Iris pigment epithelial cell (primary cell): ENCODE measurements at regions not wholly inside any gene's neighbourhood (a gene's known extent, or its start where the extent isn't known, plus 50 kb on each side); places are given as distances from the start of the nearest gene placed in this dataset.
"Not testable (repeated sequence)": the region's sequence is repeated elsewhere in the genome, so short reads cannot be mapped to it uniquely, and the experiment has no call there.

Experiments used
- DNase-seq: peaks from one replicate; pipeline ENCODE4 v3.0.0-alpha.2; 2011; ENCODE audit warnings: low read depth

DNA sequence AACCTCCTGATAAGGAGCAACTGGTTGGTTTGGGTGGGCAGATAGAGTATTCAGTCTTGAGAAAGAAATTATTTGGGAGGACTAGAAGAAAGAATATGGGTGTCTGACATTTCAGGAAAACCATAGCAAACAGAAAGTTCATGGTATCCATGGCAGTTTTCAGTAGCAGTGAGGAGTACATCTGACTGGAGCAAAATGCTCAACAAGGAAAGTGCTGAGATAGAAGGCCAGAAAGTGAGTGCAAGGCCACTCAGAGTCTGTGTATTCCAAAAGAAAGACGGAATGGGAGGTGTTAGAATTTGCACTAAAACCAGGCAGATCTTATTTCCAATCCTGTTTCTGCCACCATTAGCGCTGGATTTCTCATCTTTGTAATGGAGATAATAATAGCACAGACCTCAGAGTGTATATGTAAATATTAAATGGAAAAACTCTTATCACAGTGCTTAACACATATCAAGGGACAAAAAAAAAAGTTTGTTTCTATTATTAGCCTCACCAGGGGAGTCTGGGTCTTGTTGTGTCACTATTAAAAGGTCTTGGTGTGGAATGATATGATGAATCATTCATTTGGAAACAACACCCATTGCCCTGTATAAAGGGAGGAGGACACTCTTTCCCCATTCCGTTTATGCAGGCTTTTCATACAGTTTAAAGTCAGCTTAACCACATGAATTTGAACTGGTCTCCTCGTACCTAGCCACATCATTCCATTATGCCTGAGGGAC, 349.8 kb downstream of the IPO8 start:
- DNase-seq: no peak

DNA sequence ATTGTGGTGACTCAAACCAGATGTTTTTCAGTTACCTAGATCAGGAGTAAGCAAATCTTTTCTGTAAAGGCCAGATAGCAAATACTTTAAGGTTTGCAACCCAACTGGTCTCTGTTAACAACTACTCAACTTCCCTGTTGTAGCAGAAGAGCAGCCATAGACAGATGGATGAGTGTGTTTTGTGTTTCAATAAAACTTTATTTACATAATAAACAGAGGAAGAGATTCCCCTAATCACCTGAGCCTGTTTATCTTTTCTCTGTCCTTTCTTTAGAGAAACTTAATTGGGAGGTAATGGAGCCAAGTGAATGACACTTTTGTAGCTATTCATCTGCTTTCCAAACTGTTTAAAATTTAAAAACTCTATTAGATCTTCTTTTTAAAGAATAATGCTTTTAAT, 365.1 kb downstream of the IPO8 start:
- DNase-seq: no peak

DNA sequence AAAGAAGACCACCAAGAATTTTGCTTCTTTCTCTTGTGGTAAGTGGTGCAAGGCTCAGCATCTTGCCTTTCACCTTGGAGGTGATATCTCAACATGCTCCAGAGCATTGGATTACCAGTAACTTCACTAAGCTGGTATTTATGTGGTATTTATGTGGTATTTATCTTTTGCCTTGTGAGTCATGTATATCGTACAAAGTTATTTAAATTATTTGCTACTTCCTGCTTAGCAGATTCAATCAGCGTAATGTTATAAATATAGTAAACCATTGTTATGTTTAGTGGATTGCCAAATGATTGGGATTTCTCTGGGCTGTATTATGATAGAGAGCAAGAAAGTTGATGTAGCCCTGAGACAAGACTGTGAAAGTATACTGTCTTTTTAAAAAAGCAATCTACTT, 366.4 kb downstream of the IPO8 start:
- DNase-seq: peak; percentile 56

DNA sequence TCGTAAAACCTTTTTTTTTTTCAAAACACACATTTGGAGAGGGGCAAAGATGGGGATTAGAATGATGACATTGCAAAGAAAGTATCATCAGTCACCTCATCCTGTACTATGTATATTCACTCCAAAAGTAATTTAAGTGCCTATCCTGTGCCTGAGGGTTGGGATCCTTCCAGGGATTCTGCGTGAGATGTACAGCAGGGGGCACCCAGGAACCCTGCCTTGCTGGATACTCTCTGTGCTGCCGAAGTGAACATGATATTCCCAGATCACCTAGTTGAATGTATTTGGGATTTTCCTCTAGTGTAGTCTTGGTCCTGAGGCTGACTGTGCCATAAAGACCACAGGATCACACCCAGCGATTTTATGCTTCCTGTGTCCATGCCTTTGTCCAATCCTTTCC, 372.7 kb downstream of the IPO8 start:
- DNase-seq: no peak

DNA sequence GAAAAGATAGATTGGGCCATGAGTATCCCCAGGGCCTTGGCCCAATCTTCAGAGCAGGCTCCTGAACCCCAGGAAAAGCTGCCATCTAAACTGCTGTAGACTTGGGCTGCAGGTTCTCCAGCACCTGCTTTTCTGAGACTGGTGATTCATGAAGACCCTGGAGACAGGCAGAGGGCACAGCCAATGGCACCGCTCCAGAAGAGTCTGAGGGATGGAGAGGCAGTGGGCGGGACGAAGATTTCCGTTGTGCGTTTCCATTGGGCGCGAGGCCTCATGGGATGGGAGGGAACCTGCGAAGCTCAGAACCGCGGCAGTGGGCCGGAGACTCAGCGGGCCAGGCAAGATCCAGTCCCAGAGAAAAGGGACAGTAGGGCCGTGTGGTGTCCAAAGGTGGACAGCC, 375.1 kb downstream of the IPO8 start:
- DNase-seq: no peak

DNA sequence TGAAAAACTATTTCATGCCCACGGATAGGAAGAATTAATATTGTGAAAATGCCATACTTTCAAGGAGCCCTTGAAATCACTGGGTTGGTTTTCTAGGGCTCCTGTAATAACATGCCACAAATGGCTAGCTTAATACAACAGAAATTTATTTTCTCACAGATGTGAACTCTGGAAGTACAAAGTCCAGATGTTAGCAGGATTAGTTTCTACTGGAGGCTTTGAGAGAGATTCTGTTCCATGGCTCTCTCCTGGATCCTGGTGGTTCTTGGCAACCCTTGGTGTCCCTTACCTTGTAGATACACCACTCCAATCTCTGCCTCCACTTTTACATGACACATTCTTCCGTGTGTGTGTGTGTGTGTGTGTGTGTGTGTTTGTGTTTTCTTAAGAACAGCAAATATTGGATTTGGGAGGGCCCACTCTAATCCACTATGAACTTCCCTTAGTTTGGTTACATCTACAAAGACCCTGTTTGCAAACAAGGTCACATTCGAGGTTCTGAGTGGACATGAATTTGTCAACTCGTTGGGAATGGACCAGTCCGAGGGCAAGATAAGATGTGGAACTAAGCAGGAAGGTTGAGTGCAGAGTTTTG, 381.1 kb downstream of the IPO8 start:
- DNase-seq: no peak

DNA sequence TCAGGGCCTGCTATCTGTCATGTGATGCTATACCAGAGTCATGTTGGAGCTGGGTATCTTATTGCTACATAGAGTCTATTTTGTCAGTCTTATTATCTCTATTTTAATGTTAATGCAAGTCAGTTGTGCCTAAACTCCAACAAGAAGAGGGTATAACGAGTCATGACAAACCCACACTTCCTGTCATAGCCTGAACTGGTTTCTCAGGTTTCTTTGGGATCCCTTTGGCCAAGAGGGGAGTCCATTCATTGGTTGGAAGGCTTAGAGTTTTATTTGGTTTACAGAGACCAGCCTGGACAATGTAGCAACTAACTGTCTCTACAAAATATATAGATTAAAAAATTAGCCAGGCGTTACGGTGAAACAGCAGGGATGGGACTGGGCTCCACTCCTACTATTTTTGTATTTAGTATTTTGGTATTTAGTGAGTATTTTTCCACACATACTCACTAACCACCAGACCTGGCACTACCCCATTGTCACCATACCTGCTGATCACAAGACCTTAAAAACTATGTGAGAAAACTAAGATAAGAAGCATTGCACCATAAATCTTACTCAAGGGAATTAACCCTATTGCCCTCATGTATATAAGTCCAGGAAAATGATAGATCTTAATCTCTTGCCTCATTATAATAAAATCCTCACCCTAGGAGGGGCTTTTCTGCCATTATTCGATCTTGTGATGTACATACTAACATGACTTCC, 387.5 kb downstream of the IPO8 start:
- DNase-seq: no peak

DNA sequence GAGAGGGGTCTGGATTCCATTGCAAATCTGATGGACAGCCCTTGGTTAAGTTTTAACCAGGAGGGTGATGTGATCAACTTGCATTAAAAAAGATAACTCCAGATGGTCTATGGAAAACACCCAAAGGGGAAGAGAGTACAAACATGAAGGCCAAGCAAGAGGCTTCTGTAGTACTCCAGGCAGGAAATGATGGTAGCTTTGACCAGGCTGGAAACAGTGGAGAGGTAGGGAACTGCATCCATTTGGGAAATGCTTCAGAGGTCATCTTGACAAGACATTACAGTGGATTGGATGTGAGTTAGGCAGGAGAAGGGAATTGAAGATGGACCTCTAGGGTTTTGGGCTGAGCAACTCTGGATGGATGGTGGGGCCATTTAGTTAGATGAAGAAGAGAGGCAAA, 391.1 kb downstream of the IPO8 start:
- no peak for DNase-seq

DNA sequence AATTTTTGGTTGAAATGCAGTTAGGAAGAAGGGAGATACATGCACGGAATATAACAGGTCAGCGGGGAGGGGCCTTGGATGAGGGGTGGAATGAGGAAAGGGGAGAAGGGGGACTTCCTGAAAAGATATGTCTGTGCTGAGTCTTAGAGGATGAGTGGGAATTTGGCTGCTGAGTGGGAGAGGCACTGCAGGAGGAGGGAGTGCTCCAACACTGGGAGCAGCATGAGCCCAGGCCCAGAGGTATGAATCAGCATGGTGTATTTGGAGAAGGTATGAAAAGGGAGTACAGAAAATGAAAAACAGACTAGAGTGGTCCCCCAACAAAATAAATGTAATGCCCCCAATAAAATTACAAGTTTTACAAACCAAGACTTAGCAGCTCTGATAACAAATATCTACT, 394.4 kb downstream of the IPO8 start:
- DNase-seq: no peak

DNA sequence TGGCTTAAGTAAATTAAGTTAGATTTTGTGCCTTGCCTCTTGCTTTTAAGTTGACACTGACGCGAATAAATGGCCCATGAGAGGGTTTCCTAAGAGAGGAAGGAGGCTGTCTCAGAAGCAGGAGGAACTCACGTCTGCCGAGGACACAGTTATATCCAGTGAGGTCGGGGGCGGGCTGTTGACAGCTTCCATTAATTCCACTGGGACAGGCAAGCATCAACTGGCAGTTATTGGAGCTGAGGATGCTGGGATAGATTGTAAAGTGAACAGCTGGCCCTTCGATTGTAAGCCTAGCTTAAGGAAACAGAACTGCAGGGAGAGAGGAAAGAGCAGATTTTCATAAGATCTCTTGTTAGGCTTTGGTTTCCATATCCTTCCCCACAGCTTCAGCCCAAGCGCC, 399.2 kb downstream of the IPO8 start:
- DNase-seq: no peak

DNA sequence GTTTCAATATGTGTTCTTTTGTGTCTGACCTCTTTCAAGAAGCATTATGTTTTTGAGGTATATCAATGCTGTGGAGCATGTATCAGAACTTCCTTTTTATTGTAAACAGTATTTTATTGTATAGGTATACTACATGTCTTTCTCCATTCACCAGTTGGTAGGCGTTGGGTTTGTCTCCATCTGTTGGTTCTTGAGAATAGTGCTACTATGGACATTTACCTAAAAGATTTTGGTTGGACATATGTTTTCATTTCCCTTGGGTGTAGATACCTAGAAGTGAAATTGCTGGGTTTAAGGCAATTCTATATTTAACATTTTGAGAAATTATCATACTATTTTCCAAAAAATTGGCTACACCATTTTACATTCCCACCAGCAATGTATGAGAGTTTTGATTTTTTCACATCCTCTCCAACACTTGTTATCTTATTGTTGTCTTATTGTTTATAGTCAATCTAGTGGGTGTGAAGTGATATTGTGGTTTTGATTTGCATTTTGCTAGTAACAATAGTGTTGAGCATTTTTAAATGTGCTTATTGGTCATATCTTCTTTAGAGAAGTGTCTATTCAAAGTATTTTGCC, 409.2 kb downstream of the IPO8 start:
- peak; percentile 53 for DNase-seq

DNA sequence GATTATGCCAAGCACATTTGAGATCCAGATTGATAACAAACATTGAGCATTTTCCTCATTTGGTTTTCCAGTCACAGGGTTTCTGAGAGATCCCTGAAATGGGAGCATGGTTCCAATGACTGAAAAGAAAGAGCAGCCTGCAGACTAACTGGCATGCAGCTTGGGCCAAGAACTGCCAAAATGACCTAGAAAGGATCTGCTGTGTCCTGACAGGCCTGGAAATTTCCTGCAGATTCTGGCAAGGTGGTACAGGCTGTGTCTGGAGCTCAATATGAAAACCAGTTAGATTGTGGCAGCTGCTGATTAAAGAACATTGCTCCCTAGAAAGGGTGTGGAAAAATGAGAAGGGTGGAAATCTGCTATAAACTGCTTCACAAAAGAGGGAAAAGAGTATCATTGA, 417.3 kb downstream of the IPO8 start:
- DNase-seq: no peak

DNA sequence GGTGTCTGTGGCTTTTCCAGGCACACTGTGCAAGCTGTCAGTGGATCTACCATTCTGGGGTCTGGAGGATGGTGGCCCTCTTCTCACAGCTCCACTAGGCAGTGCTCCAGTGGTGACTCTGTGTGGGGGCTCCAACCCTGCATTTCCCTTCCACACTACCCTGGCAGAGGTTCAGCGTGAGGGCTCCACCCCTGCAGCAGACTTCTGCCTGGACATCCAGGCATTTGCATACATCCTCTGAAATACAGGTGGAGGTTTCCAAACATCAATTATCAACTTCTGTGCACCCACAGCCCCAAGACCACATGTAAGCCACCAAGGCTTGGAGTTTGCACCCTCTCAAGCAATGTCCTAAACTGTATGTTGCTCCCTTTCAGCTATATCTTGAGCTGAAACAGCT, 423.2 kb downstream of the IPO8 start:
- DNase-seq: not testable (repeated sequence)

DNA sequence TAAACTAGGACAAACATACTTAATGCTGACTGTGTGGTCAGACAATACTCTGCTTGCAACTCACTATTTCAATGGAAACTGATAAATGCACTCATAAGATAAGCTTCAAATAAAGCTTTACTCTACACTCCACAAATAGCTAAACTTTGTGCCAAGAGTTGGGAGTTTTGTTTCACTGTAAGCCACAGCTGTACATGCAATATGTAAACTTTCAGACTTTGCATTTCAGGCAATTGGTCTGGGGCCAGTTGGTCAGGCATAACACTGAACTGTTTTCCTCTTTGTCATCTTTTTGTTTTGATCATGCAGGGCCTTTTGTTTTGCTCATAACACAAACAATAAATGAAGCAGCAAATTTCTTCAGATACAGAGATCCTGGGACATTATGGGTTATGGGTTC, 426.2 kb downstream of the IPO8 start:
- no peak for DNase-seq

DNA sequence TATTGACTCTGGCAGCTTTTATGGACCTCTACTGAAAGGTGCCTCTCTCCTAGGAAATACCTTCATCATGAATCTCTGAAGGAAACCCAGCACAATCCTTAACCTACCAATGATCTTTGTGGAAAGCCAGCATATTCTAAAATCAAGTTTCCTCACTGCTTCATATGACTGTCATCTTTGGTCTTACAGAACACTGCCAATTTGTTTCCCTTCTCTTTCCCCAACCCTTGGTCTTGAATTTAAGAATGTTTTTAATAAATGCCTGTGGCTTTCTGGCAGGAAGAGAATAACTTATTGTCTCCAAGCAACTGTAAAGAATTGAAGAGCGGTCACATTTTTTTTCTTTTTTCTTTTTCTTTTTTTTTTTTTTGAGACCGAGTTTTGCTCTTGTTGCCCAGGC, 427.6 kb downstream of the IPO8 start:
- DNase-seq: no peak

DNA sequence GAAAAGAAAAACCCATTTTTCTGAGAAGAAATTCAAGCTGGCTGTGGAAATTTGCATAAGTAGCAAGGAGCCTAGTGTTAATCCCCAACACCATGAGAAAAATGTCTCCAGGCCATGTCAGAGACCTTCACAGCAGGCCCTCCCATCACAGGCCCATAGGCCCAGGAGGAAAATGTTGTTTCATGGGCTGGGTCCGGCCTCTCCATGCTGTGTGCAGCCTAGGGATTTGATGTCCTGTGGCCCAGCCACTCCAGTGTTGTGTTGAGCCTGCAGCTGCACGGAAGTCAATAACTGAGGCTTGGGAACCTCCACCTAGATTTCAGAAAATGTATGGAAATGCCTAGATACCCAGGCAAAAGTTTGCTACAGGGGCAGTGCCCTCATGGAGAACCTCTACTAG, 432.2 kb downstream of the IPO8 start:
- no peak for DNase-seq

DNA sequence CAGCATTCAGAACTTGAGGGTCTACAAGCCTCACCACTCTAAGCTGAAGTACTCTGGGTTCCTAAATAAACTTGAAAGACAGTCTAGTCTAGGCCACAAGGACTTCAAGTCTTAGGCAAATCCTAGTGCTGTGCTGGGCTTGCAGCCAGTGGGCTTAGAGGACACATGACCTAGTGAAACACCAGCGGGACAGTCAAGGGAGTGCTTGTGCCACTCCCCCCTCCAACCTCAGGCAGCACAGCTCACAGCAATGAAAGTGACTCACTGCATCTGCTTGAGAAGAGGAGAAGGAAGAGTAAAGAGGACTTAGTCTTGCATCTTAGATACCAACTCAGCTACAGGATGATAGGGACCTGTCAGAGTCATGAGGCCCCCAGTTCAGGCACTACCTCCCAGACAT, 438.1 kb downstream of the IPO8 start:
- DNase-seq: peak; percentile 1

DNA sequence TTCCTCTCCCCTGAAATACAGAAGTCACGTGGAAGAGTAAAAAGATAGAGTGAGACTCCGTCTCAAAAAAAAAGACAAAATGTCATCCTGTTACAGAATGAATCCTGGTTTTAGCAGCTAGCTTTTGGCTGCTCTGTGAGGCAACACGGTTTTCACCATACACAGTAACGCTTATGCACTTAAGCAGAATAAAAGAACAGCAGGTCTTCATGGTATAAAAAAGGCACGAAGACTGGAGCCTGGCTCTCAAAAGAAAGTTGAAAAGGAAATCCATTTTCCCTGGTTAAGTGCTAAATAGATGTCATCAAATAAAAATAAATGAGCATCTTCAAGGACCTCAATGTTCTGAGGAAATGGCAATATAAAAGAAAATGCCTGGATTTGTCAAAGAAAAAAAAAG, 444.1 kb downstream of the IPO8 start:
- DNase-seq: no peak

DNA sequence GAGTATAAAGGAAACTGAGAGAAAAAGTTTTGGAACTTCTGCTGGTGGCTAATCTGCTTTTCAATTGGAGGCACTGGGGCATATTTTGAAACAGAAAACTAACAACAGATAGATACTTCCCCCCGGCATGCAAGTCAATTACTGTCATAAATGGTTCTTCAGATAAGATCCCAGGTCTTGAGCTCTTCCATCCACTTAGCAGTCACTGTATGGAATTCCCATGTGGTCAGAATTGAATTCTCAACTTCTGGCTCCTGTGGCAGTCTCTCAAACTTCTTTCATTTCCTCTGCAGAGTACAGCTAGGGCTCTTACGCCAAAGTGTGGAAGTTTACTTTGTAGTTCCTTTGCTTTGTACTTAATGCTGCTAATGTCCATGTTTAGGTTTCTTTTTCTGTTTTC, 452.2 kb downstream of the IPO8 start:
- DNase-seq: no peak

DNA sequence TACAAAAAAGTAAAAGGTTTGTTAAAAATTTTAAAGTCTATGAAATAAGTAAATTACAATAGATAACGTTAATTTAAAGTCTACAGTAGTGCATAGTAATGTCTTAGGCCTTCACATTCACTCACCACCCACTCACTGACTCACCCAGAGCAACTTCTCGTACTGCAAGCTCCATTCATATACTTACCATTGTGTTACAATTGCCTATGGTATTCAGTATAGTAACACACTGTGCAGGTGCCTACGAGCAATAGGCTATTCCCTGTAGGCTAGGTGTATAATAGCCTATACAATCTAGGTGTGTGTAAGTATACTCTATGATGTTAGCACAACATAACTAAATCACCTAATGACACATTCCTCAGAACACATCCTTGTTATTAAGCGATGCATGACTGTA, 435.3 kb upstream of the TMTC1 start:
- peak; percentile 43 for DNase-seq

DNA sequence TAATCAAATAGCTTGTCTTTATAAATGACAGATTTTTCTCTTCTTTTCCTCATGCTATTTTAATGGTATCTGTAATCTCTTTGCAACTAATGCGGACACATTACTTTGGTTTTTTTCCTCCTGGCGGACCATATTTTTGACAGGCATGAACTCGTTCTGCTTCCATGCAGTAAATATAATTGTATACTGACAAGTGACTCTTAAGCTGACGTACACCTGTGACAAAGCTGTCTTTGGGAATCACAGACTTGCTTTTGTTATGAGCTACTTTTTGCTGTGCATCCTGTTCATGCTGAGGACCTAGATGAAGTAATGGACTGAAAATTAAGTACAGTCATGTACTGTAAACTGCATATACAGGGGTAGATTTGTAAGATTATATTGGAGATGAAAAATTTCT, 434.3 kb upstream of the TMTC1 start:
- DNase-seq: no peak

DNA sequence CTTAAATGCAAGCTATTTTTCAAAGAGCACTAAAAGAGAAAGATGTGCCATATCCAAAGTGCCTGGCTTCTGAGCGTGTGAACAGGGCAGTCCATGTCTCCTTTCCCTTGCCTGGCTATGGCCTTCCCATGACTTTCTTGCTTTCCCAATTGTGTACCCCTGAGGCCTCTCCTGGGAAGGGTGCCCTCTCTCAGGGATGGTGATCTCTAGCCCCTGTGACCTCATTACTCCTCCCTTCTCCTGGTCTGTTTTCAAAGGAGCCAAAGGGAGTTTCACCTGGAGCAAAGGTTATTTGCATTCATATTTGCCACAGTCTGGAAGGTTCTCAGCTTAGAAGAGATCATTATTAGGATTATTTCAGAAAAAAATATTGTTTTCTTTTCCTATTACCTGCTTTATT, 429.4 kb upstream of the TMTC1 start:
- DNase-seq: no peak

DNA sequence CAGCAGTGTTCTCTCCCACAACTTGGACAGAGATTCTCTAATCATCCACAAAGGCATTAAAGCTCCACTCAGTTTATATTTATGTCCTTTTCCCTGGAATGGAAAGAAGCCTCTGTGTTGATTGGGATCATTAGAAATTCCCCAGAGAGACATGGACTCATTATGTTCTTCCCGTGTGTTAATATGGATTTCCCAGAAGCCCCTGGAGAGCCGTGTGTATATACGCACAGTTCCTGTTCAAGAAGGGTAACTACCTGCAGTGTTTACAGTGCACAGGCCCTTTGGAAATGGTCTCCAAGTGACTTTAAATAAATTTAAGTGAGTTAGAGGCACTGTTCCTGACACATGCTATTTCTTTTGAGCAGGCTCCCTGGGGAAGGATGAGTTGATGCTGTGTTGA, 428.0 kb upstream of the TMTC1 start:
- no peak for DNase-seq
